LNCAP (cell line): ENCODE measurements at regions not wholly inside any gene's neighbourhood (a gene's known extent, or its start where the extent isn't known, plus 50 kb on each side); places are given as distances from the start of the nearest gene placed in this dataset.

Experiments
- CTCF ChIP-seq: fragments of 450-650 bp; IDR thresholded peaks from 2 replicates; pipeline ENCODE4 v1.5.1; 2017; ENCODE audit warnings: mild to moderate bottlenecking

- no peak for TF ChIP-seq CTCF
Observed at GRCh38 chr6:23477586-23477985, 648.4 kb upstream of the NRSN1 start.

GRCh38 chr6:23478312-23478711 is 647.7 kb upstream of the NRSN1 start:
- no peak for TF ChIP-seq CTCF

GRCh38 chr6:23483896-23484295 is 642.1 kb upstream of the NRSN1 start:
- TF ChIP-seq CTCF, result no peak

- TF ChIP-seq CTCF, result no peak
Observed at GRCh38 chr6:23494367-23494766, 631.6 kb upstream of the NRSN1 start.

- no peak for TF ChIP-seq CTCF
Observed at GRCh38 chr6:23498013-23498412, 628.0 kb upstream of the NRSN1 start.

GRCh38 chr6:23499549-23499948 is 626.5 kb upstream of the NRSN1 start:
- TF ChIP-seq CTCF, result no peak

- TF ChIP-seq CTCF, result no peak
Observed at GRCh38 chr6:23503173-23503572, 622.8 kb upstream of the NRSN1 start.

- no peak for TF ChIP-seq CTCF
Observed at GRCh38 chr6:23505026-23505425, 621.0 kb upstream of the NRSN1 start.
